ENCODE measurements at regions not wholly inside any gene's neighbourhood (a gene's known extent, or its start where the extent isn't known, plus 50 kb on each side); places are given as distances from the start of the nearest gene placed in this dataset.

DNA sequence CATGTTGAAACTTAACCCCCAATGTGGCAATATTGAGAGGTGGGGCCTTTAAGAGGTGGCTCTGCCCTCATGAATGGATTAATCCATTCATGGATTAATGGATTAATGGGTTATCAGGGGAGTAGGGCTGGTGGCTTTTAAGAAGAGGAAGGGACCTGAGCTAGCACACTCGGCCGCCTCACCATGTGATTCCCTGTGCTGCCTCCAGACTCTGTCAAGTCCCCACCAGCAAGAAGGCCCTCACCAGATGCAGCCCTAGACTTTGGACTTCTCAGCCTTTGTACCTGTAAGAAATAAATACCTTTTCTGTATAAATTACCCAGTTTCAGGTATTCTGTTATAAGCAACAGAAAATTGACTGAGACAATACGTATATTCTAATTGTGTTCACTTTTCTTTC, 272.2 kb upstream of the DMRT1 start:
- Histone ChIP-seq H3K27me3 (ENCODE audit: control insufficient read depth, insufficient read depth, low read length) (no peaks in the 10 kb centered on the region), H3K4me1 (ENCODE audit: control insufficient read depth, extremely low read depth, insufficient read depth, low read length) (no peaks in the 10 kb centered on the region), H3K9ac (ENCODE audit: insufficient read depth, low read length) (no peak overlapping the region), H3K4me3 (replicated peaks in 1 of 4; ENCODE audit: control extremely low read depth in 1 of 4, insufficient read depth in 1 of 4, low read depth in 3 of 4, low read length in 4 of 4) (no peak overlapping the region), H3K79me2 (ENCODE audit: control insufficient read depth, insufficient read depth, low read length) (no peaks in the 10 kb centered on the region), H2AFZ (ENCODE audit: low read length) (no peak overlapping the region), H3K27ac (ENCODE audit: insufficient read depth, low read length) (no peak overlapping the region), H3K4me2 (ENCODE audit: extremely low read depth, insufficient read depth, low read length) (no peak overlapping the region), H3K36me3 (ENCODE audit: control insufficient read depth, insufficient read depth, low read length) (no peaks in the 10 kb centered on the region), H4K20me1 (ENCODE audit: control insufficient read depth, extremely low read depth, insufficient read depth, low read length) (no peaks in the 10 kb centered on the region), H3K9me3 (ENCODE audit: control insufficient read depth, insufficient read depth, low read depth, low read length) (no peaks in the 10 kb centered on the region)
- TF ChIP-seq, protein P1, sequence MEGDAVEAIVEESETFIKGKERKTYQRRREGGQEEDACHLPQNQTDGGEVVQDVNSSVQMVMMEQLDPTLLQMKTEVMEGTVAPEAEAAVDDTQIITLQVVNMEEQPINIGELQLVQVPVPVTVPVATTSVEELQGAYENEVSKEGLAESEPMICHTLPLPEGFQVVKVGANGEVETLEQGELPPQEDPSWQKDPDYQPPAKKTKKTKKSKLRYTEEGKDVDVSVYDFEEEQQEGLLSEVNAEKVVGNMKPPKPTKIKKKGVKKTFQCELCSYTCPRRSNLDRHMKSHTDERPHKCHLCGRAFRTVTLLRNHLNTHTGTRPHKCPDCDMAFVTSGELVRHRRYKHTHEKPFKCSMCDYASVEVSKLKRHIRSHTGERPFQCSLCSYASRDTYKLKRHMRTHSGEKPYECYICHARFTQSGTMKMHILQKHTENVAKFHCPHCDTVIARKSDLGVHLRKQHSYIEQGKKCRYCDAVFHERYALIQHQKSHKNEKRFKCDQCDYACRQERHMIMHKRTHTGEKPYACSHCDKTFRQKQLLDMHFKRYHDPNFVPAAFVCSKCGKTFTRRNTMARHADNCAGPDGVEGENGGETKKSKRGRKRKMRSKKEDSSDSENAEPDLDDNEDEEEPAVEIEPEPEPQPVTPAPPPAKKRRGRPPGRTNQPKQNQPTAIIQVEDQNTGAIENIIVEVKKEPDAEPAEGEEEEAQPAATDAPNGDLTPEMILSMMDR (conservative IDR thresholded peaks at IDR 0.05 in 1 of 2, IDR thresholded peaks at IDR 0.05 in 1 of 2; ENCODE audit: low read depth in 1 of 2, low read length in 2 of 2), result no peak
- no peak for TF ChIP-seq EZH2 (IDR thresholded peaks at IDR 0.05; ENCODE audit: low read length, missing control alignments)
- no peak for DNase-seq (ENCODE audit: low read depth in 2 of 2)

DNA sequence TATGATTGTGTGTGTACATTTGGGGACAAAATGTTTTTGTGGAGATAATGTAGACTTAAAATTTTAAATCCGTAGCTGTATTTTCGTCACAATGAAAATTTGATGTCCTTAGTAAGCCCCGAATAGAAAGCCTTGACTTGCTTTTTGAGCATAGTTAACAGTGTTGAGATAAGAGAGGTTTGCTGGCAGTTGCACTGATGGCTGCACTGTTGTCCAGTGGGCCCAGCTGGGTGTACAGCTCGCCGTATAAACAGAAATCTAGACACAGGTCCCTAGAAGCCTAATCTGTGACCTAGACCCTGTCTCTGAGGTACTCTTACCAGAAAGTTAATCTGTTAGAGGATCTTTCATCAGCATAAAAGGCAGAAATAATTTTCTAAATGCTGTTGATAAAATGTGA, 271.3 kb upstream of the DMRT1 start:
- TF ChIP-seq EZH2 (IDR thresholded peaks at IDR 0.05; ENCODE audit: low read length, missing control alignments), result no peak
- TF ChIP-seq, protein P1 (conservative IDR thresholded peaks at IDR 0.05 in 1 of 2, IDR thresholded peaks at IDR 0.05 in 1 of 2; ENCODE audit: low read depth in 1 of 2, low read length in 2 of 2), result no peak
- no peak overlapping the region for H3K27ac ChIP-seq (ENCODE audit: insufficient read depth, low read length)
- no peak overlapping the region for H3K9ac ChIP-seq (ENCODE audit: insufficient read depth, low read length)
- no peaks in the 10 kb centered on the region for H3K9me3 ChIP-seq (ENCODE audit: control insufficient read depth, insufficient read depth, low read depth, low read length)
- H3K4me1 ChIP-seq (ENCODE audit: control insufficient read depth, extremely low read depth, insufficient read depth, low read length), result no peaks in the 10 kb centered on the region
- H4K20me1 ChIP-seq (ENCODE audit: control insufficient read depth, extremely low read depth, insufficient read depth, low read length), result no peaks in the 10 kb centered on the region
- no peaks in the 10 kb centered on the region for H3K79me2 ChIP-seq (ENCODE audit: control insufficient read depth, insufficient read depth, low read length)
- no peaks in the 10 kb centered on the region for H3K36me3 ChIP-seq (ENCODE audit: control insufficient read depth, insufficient read depth, low read length)
- DNase-seq (ENCODE audit: low read depth in 2 of 2), result no peak
- H2AFZ ChIP-seq (ENCODE audit: low read length), result no peak overlapping the region
- H3K4me3 ChIP-seq (replicated peaks in 1 of 4; ENCODE audit: control extremely low read depth in 1 of 4, insufficient read depth in 1 of 4, low read depth in 3 of 4, low read length in 4 of 4), result no peak overlapping the region
- no peaks in the 10 kb centered on the region for H3K27me3 ChIP-seq (ENCODE audit: control insufficient read depth, insufficient read depth, low read length)
- H3K4me2 ChIP-seq (ENCODE audit: extremely low read depth, insufficient read depth, low read length), result no peak overlapping the region

DNA sequence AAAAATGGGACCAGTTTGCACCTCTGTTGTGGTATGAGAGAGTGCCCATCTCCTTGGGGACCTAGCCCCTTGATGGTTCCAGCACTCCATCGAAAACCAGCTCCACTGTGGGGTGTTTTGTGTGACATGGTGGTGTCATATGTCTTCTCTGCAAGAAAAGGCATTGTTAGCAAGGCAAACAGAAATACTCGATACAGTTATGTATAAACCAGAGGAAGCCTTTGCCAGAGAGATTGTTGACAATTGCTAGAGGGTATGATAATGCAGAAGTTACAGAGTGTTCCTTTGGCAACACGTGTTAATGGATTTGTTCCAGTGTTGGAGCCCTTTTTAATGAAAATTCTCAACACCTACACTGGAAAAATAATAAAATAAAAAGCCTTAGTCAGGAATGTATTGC, 270.4 kb upstream of the DMRT1 start:
- H3K27me3 ChIP-seq (ENCODE audit: control insufficient read depth, insufficient read depth, low read length), result no peaks in the 10 kb centered on the region
- no peak for DNase-seq (ENCODE audit: low read depth in 2 of 2)
- no peaks in the 10 kb centered on the region for H4K20me1 ChIP-seq (ENCODE audit: control insufficient read depth, extremely low read depth, insufficient read depth, low read length)
- H3K9me3 ChIP-seq (ENCODE audit: control insufficient read depth, insufficient read depth, low read depth, low read length), result no peaks in the 10 kb centered on the region
- no peak overlapping the region for H3K4me2 ChIP-seq (ENCODE audit: extremely low read depth, insufficient read depth, low read length)
- H2AFZ ChIP-seq (ENCODE audit: low read length), result no peak overlapping the region
- no peak overlapping the region for H3K27ac ChIP-seq (ENCODE audit: insufficient read depth, low read length)
- no peaks in the 10 kb centered on the region for H3K79me2 ChIP-seq (ENCODE audit: control insufficient read depth, insufficient read depth, low read length)
- no peaks in the 10 kb centered on the region for H3K36me3 ChIP-seq (ENCODE audit: control insufficient read depth, insufficient read depth, low read length)
- H3K9ac ChIP-seq (ENCODE audit: insufficient read depth, low read length), result no peak overlapping the region
- H3K4me1 ChIP-seq (ENCODE audit: control insufficient read depth, extremely low read depth, insufficient read depth, low read length), result no peaks in the 10 kb centered on the region
- H3K4me3 ChIP-seq (replicated peaks in 1 of 4; ENCODE audit: control extremely low read depth in 1 of 4, insufficient read depth in 1 of 4, low read depth in 3 of 4, low read length in 4 of 4), result no peak overlapping the region
- TF ChIP-seq, protein P1 (conservative IDR thresholded peaks at IDR 0.05 in 1 of 2, IDR thresholded peaks at IDR 0.05 in 1 of 2; ENCODE audit: low read depth in 1 of 2, low read length in 2 of 2), result no peak
- no peak for TF ChIP-seq EZH2 (IDR thresholded peaks at IDR 0.05; ENCODE audit: low read length, missing control alignments)

Measured in fibroblast of lung (primary cell).